PFSK-1 (cell line): ENCODE measurements at regions not wholly inside any gene's neighbourhood (a gene's known extent, or its start where the extent isn't known, plus 50 kb on each side); places are given as distances from the start of the nearest gene placed in this dataset.

ENCODE experiments used
- FOXP2 ChIP-seq: optimal IDR thresholded peaks from 2 replicates; pipeline ENCODE3; 2011; ENCODE audit warnings: borderline replicate concordance, control low read depth, inconsistent platforms; ENCODE audit not compliant: insufficient read depth; ENCODE audit errors: extremely low read length, extremely low read depth
- POLR2AphosphoS5 ChIP-seq: IDR thresholded peaks from 2 replicates; pipeline ENCODE4 v1.6.1; 2012; ENCODE audit warnings: low read depth, mild to moderate bottlenecking, control low read depth, low read length, moderate library complexity
- REST ChIP-seq, 2 experiments: IDR thresholded peaks; 2 replicates each; pipeline versions ENCODE4 v1.6.1 to v1.8.0; 2011 to 2012; ENCODE audit warnings: low read depth in 2 of 2, low read length in 2 of 2, control low read depth in 1 of 2, inconsistent platforms in 1 of 2, mild to moderate bottlenecking in 1 of 2, moderate library complexity in 1 of 2; ENCODE audit not compliant: insufficient read depth in 1 of 2
- SIN3A ChIP-seq: IDR thresholded peaks from 2 replicates; pipeline ENCODE4 v1.6.1; 2012; ENCODE audit warnings: mild to moderate bottlenecking, low read length, moderate library complexity, borderline replicate concordance; ENCODE audit not compliant: insufficient read depth
- TAF1 ChIP-seq: IDR thresholded peaks from 2 replicates; pipeline ENCODE4 v1.6.1; 2012; ENCODE audit warnings: low read length, control low read depth, borderline replicate concordance; ENCODE audit not compliant: insufficient read depth

GRCh38 chr21:27108701-27109100, 141.8 kb upstream of the ADAMTS5 start:
- TF ChIP-seq REST (IDR thresholded peaks at IDR 0.05; ENCODE audit: insufficient read depth in 1 of 2, low read depth in 2 of 2, low read length in 2 of 2) (no peak), POLR2AphosphoS5 (no peak), TAF1 (no peak), FOXP2 (no peak), SIN3A (no peak)

GRCh38 chr21:27108228-27108627, 141.3 kb upstream of the ADAMTS5 start:
- no peak for TF ChIP-seq REST (IDR thresholded peaks at IDR 0.05; ENCODE audit: insufficient read depth in 1 of 2, low read depth in 2 of 2, low read length in 2 of 2)

GRCh38 chr21:27104846-27105431, 138.1 kb upstream of the ADAMTS5 start:
- TF ChIP-seq SIN3A (no peak), TAF1 (no peak)

- TF ChIP-seq POLR2AphosphoS5 (no peak), SIN3A (no peak), TAF1 (no peak), REST (IDR thresholded peaks at IDR 0.05; ENCODE audit: insufficient read depth in 1 of 2, low read depth in 2 of 2, low read length in 2 of 2) (no peak), FOXP2 (no peak)
Observed at GRCh38 chr21:27103768-27104167, 136.9 kb upstream of the ADAMTS5 start.

- TF ChIP-seq REST (IDR thresholded peaks at IDR 0.05; ENCODE audit: insufficient read depth in 1 of 2, low read depth in 2 of 2, low read length in 2 of 2) = no peak
- TF ChIP-seq TAF1 = no peak
- TF ChIP-seq SIN3A = no peak
- no peak for TF ChIP-seq FOXP2
- TF ChIP-seq POLR2AphosphoS5 = no peak
Observed at GRCh38 chr21:27101523-27101922, 134.6 kb upstream of the ADAMTS5 start.
